SK-N-SH treated with all-trans-retinoic acid at 6 μM for 48 hours (cell line): ENCODE measurements at regions not wholly inside any gene's neighbourhood (a gene's known extent, or its start where the extent isn't known, plus 50 kb on each side); places are given as distances from the start of the nearest gene placed in this dataset.

Experiments
- ATAC-seq: fragments of 200-7000 bp; cut with Tn5 transposase; 3 replicates; pipeline ENCODE4 v1.9.1; 2020; ENCODE audit warnings: mild to moderate bottlenecking, moderate library complexity
- ARNTL ChIP-seq: fragments of 450-650 bp; formaldehyde crosslinking; IDR thresholded peaks from 2 replicates; pipeline ENCODE4 v1.5.0; 2020; ENCODE audit warnings: low read depth, mild to moderate bottlenecking, moderate library complexity, borderline replicate concordance
- BACH2 ChIP-seq: fragments of 250-450 bp; sonication (Bioruptor Pico); IDR thresholded peaks from 2 replicates; pipeline ENCODE4 v1.9.0; 2021; ENCODE audit warnings: mild to moderate bottlenecking, borderline replicate concordance
- CREB5 ChIP-seq: fragments of 250-450 bp; sonication (Bioruptor Pico); IDR thresholded peaks from 2 replicates; pipeline ENCODE4 v1.5.1; 2020; ENCODE audit warnings: low read depth, mild to moderate bottlenecking, moderate library complexity
- CSDC2 ChIP-seq: fragments of 250-450 bp; sonication (Bioruptor Pico); IDR thresholded peaks from 2 replicates; pipeline ENCODE4 v1.5.0; 2020; ENCODE audit warnings: mild to moderate bottlenecking, moderate library complexity
- CSRNP3 ChIP-seq: fragments of 250-450 bp; sonication (Bioruptor Pico); IDR thresholded peaks from 2 replicates; pipeline ENCODE4 v1.5.1; 2021; ENCODE audit warnings: mild to moderate bottlenecking, moderate library complexity
- ESRRG ChIP-seq: fragments of 250-450 bp; sonication (Bioruptor Pico); IDR thresholded peaks from 2 replicates; pipeline ENCODE4 v1.6.1; 2021; ENCODE audit warnings: mild to moderate bottlenecking
- GLIS3 ChIP-seq: fragments of 250-450 bp; sonication (Bioruptor Pico); IDR thresholded peaks from 2 replicates; pipeline ENCODE4 v1.5.0; 2020; ENCODE audit warnings: mild to moderate bottlenecking, moderate library complexity
- OSR1 ChIP-seq: fragments of 250-450 bp; sonication (Bioruptor Pico); IDR thresholded peaks from 2 replicates; pipeline ENCODE4 v1.8.0; 2022; ENCODE audit warnings: moderate library complexity, mild to moderate bottlenecking, inconsistent platforms
- PATZ1 ChIP-seq: fragments of 250-450 bp; sonication (Bioruptor Pico); IDR thresholded peaks from 2 replicates; pipeline ENCODE4 v1.8.0; 2020; ENCODE audit warnings: mild to moderate bottlenecking, moderate library complexity, borderline replicate concordance
- POU6F1 ChIP-seq: fragments of 250-450 bp; sonication (Bioruptor Pico); IDR thresholded peaks from 2 replicates; pipeline ENCODE4 v1.8.0; 2021; ENCODE audit warnings: low read depth, mild to moderate bottlenecking, moderate library complexity, borderline replicate concordance
- PPARA ChIP-seq: fragments of 250-450 bp; sonication (Bioruptor Pico); IDR thresholded peaks from 2 replicates; pipeline ENCODE4 v1.5.0; 2020; ENCODE audit warnings: mild to moderate bottlenecking, borderline replicate concordance
- RARB ChIP-seq: fragments of 250-450 bp; sonication (Bioruptor Pico); IDR thresholded peaks from 2 replicates; pipeline ENCODE4 v1.8.0; 2021; ENCODE audit warnings: mild to moderate bottlenecking, moderate library complexity
- TCF4 ChIP-seq: fragments of 250-450 bp; sonication (Bioruptor Pico); IDR thresholded peaks from 2 replicates; pipeline ENCODE4 v1.8.0; 2021; ENCODE audit warnings: mild to moderate bottlenecking, moderate library complexity, borderline replicate concordance
- TOX ChIP-seq: fragments of 250-450 bp; sonication (Bioruptor Pico); IDR thresholded peaks from 2 replicates; pipeline ENCODE4 v1.8.0; 2021; ENCODE audit warnings: mild to moderate bottlenecking, moderate library complexity, borderline replicate concordance
- TSHZ2 ChIP-seq: fragments of 250-450 bp; sonication (Bioruptor Pico); IDR thresholded peaks from 2 replicates; pipeline ENCODE4 v1.5.0; 2020; ENCODE audit warnings: mild to moderate bottlenecking, moderate library complexity
- ZC3H10 ChIP-seq: fragments of 250-450 bp; sonication (Bioruptor Pico); IDR thresholded peaks from 2 replicates; pipeline ENCODE4 v1.5.1; 2021; ENCODE audit warnings: mild to moderate bottlenecking, moderate library complexity
- ZFP3 ChIP-seq: fragments of 250-450 bp; sonication (Bioruptor Pico); IDR thresholded peaks from 2 replicates; pipeline ENCODE4 v1.5.0; 2020; ENCODE audit warnings: mild to moderate bottlenecking, moderate library complexity
- ZFP30 ChIP-seq: fragments of 450-650 bp; formaldehyde crosslinking; IDR thresholded peaks from 2 replicates; pipeline ENCODE4 v1.5.0; 2022; ENCODE audit warnings: mild to moderate bottlenecking, moderate library complexity
- ZNF565 ChIP-seq: fragments of 450-650 bp; formaldehyde crosslinking; conservative IDR thresholded peaks from 2 replicates; pipeline ENCODE4 v1.5.0; 2020; ENCODE audit warnings: low read depth, mild to moderate bottlenecking, moderate library complexity
- ZNF70 ChIP-seq: fragments of 450-650 bp; formaldehyde crosslinking; IDR thresholded peaks from 2 replicates; pipeline ENCODE4 v1.5.0; 2020; ENCODE audit warnings: mild to moderate bottlenecking, moderate library complexity
- ZNF8 ChIP-seq: fragments of 450-650 bp; formaldehyde crosslinking; IDR thresholded peaks from 2 replicates; pipeline ENCODE4 v1.5.0; 2020; ENCODE audit warnings: mild to moderate bottlenecking, moderate library complexity

GRCh38 chr6:21447987-21448386 is 145.6 kb upstream of the SOX4 start:
- TF ChIP-seq TSHZ2 (CRISPR knock-in tag) (no peak), ZNF565 (CRISPR knock-in tag) (no peak), RARB (no peak), ZFP3 (CRISPR knock-in tag) (no peak), CSDC2 (no peak), PATZ1 (CRISPR knock-in tag) (no peak), GLIS3 (no peak), POU6F1 (CRISPR knock-in tag) (no peak), ZFP30 (CRISPR knock-in tag) (no peak), ZNF70 (CRISPR knock-in tag) (no peak), PPARA (CRISPR knock-in tag) (no peak), TOX (no peak), CREB5 (CRISPR knock-in tag) (no peak), ARNTL (CRISPR knock-in tag) (no peak), ZNF8 (CRISPR knock-in tag) (no peak), ZC3H10 (CRISPR knock-in tag) (no peak)
- TF ChIP-seq, all 23 proteins: peak for 0
- no peak for ATAC-seq

- ATAC-seq: no peak
- TF ChIP-seq CREB5 (CRISPR knock-in tag) (no peak), BACH2 (no peak), CSRNP3 (CRISPR knock-in tag) (no peak), RARB (no peak), CSDC2 (no peak), TCF4 (no peak), PATZ1 (CRISPR knock-in tag) (no peak), ARNTL (CRISPR knock-in tag) (no peak), ZNF70 (CRISPR knock-in tag) (no peak), ZC3H10 (CRISPR knock-in tag) (no peak), ESRRG (CRISPR knock-in tag) (no peak), OSR1 (CRISPR knock-in tag) (no peak)
Observed at GRCh38 chr6:21448485-21449109, 145.0 kb upstream of the SOX4 start.
